ENCODE measurements at regions not wholly inside any gene's neighbourhood (a gene's known extent, or its start where the extent isn't known, plus 50 kb on each side); places are given as distances from the start of the nearest gene placed in this dataset.

GRCh38 chr15:91376038-91376437 lies 276.0 kb downstream of the SV2B start:
- Histone ChIP-seq H3K27ac (ENCODE audit: low read depth in 1 of 2, low read length in 1 of 2) (no peak overlapping the region), H3K9me3 (ENCODE audit: control insufficient read depth in 2 of 2, insufficient read depth in 1 of 2, low read length in 1 of 2) (no peaks in the 10 kb centered on the region), H3K36me3 (ENCODE audit: control insufficient read depth in 2 of 2, insufficient read depth in 2 of 2, low read length in 1 of 2) (no peaks in the 10 kb centered on the region), H3K27me3 (ENCODE audit: control insufficient read depth in 2 of 2, insufficient read depth in 1 of 2, low read length in 1 of 2) (no peaks in the 10 kb centered on the region), H3K4me1 (ENCODE audit: control insufficient read depth in 2 of 2, insufficient read depth in 2 of 2, low read length in 2 of 2) (no peaks in the 10 kb centered on the region), H3K4me3 (ENCODE audit: low read length in 2 of 2) (no peak overlapping the region)
- WGBS: 94% methylated on average over 12 of the region's 12 CpGs
- DNase-seq (ENCODE audit: low read depth in 6 of 9, low spot score in 9 of 9): no peak

- H3K36me3 ChIP-seq (ENCODE audit: control insufficient read depth in 2 of 2, insufficient read depth in 2 of 2, low read length in 1 of 2): no peaks in the 10 kb centered on the region
- 69% methylated on average over 2 of the region's 2 CpGs for WGBS
These were observed 280.1 kb downstream of the SV2B start for GRCh38 chr15:91380114-91380513.

GRCh38 chr15:91383532-91383931 lies 283.5 kb downstream of the SV2B start:
- Histone ChIP-seq H3K27me3 (ENCODE audit: control insufficient read depth in 2 of 2, insufficient read depth in 1 of 2, low read length in 1 of 2) (no peaks in the 10 kb centered on the region), H3K36me3 (ENCODE audit: control insufficient read depth in 2 of 2, insufficient read depth in 2 of 2, low read length in 1 of 2) (no peaks in the 10 kb centered on the region), H3K4me3 (ENCODE audit: low read length in 2 of 2) (no peak overlapping the region), H3K4me1 (ENCODE audit: control insufficient read depth in 2 of 2, insufficient read depth in 2 of 2, low read length in 2 of 2) (no peaks in the 10 kb centered on the region), H3K27ac (ENCODE audit: low read depth in 1 of 2, low read length in 1 of 2) (no peak overlapping the region), H3K9me3 (ENCODE audit: control insufficient read depth in 2 of 2, insufficient read depth in 1 of 2, low read length in 1 of 2) (no peaks in the 10 kb centered on the region)
- DNase-seq (ENCODE audit: low read depth in 6 of 9, low spot score in 9 of 9): no peak
- WGBS: 98% methylated on average over 2 of the region's 2 CpGs

More at GRCh38 chr15:91380114-91380513, 280.1 kb downstream of the SV2B start:
- H3K27me3 ChIP-seq (ENCODE audit: control insufficient read depth in 2 of 2, insufficient read depth in 1 of 2, low read length in 1 of 2): no peaks in the 10 kb centered on the region
- no peak overlapping the region for H3K4me3 ChIP-seq (ENCODE audit: low read length in 2 of 2)
- H3K9me3 ChIP-seq (ENCODE audit: control insufficient read depth in 2 of 2, insufficient read depth in 1 of 2, low read length in 1 of 2): no peaks in the 10 kb centered on the region
- no peaks in the 10 kb centered on the region for H3K4me1 ChIP-seq (ENCODE audit: control insufficient read depth in 2 of 2, insufficient read depth in 2 of 2, low read length in 2 of 2)
- DNase-seq (ENCODE audit: low read depth in 6 of 9, low spot score in 9 of 9): no peak
- no peak overlapping the region for H3K27ac ChIP-seq (ENCODE audit: low read depth in 1 of 2, low read length in 1 of 2)

DNA sequence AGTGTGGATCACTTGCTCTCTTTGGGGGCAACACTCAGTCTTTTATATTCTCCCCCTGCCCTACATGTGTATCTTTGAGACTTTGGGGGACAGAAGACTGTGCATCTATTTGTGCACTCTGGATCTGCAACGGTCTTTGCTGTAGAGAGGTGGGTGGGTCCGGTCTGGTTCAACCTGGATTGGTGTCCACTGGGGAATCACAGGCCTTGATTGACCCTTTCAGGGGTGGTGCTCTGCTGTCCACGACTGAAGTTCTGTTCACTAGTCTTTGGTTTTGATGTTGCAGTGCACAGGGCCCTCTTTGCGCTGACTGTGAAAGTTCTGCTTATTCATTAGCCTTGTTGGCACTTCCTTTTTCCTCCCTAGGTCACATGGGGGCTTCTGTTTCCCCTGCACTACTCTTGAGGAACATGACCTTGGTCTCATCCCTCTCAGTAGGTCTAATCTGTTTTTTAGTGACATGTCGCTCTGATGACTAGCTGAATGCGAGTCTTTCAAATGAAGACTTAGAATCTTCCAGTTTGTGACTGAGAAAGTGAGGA lies 284.2 kb downstream of the SV2B start:
- no peak for DNase-seq (ENCODE audit: low read depth in 6 of 9, low spot score in 9 of 9)
- 82% methylated on average over 6 of the region's 6 CpGs for WGBS
- H3K27ac ChIP-seq (ENCODE audit: low read depth in 1 of 2, low read length in 1 of 2): no peak overlapping the region

GRCh38 chr15:91385311-91385710 lies 285.3 kb downstream of the SV2B start:
- H3K4me3 ChIP-seq (ENCODE audit: low read length in 2 of 2): no peak overlapping the region
- no peaks in the 10 kb centered on the region for H3K36me3 ChIP-seq (ENCODE audit: control insufficient read depth in 2 of 2, insufficient read depth in 2 of 2, low read length in 1 of 2)
- H3K27me3 ChIP-seq (ENCODE audit: control insufficient read depth in 2 of 2, insufficient read depth in 1 of 2, low read length in 1 of 2): no peaks in the 10 kb centered on the region
- H3K27ac ChIP-seq (ENCODE audit: low read depth in 1 of 2, low read length in 1 of 2): no peak overlapping the region
- H3K9me3 ChIP-seq (ENCODE audit: control insufficient read depth in 2 of 2, insufficient read depth in 1 of 2, low read length in 1 of 2): no peaks in the 10 kb centered on the region
- no peak for DNase-seq (ENCODE audit: low read depth in 6 of 9, low spot score in 9 of 9)
- WGBS: 43% methylated on average over 1 of the region's 1 CpG
- no peaks in the 10 kb centered on the region for H3K4me1 ChIP-seq (ENCODE audit: control insufficient read depth in 2 of 2, insufficient read depth in 2 of 2, low read length in 2 of 2)

More for the DNA sequence above, 284.2 kb downstream of the SV2B start:
- H3K36me3 ChIP-seq (ENCODE audit: control insufficient read depth in 2 of 2, insufficient read depth in 2 of 2, low read length in 1 of 2): no peaks in the 10 kb centered on the region
- H3K9me3 ChIP-seq (ENCODE audit: control insufficient read depth in 2 of 2, insufficient read depth in 1 of 2, low read length in 1 of 2): no peaks in the 10 kb centered on the region
- H3K27me3 ChIP-seq (ENCODE audit: control insufficient read depth in 2 of 2, insufficient read depth in 1 of 2, low read length in 1 of 2): no peaks in the 10 kb centered on the region
- no peaks in the 10 kb centered on the region for H3K4me1 ChIP-seq (ENCODE audit: control insufficient read depth in 2 of 2, insufficient read depth in 2 of 2, low read length in 2 of 2)
- H3K4me3 ChIP-seq (ENCODE audit: low read length in 2 of 2): no peak overlapping the region

GRCh38 chr15:91393186-91393585 lies 293.1 kb downstream of the SV2B start:
- WGBS: 17% methylated on average over 6 of the region's 6 CpGs
- Histone ChIP-seq H3K27ac (ENCODE audit: low read depth in 1 of 2, low read length in 1 of 2) (no peak overlapping the region), H3K4me3 (ENCODE audit: low read length in 2 of 2) (no peak overlapping the region), H3K27me3 (ENCODE audit: control insufficient read depth in 2 of 2, insufficient read depth in 1 of 2, low read length in 1 of 2) (no peaks in the 10 kb centered on the region), H3K4me1 (ENCODE audit: control insufficient read depth in 2 of 2, insufficient read depth in 2 of 2, low read length in 2 of 2) (no peaks in the 10 kb centered on the region), H3K36me3 (ENCODE audit: control insufficient read depth in 2 of 2, insufficient read depth in 2 of 2, low read length in 1 of 2) (no peaks in the 10 kb centered on the region), H3K9me3 (ENCODE audit: control insufficient read depth in 2 of 2, insufficient read depth in 1 of 2, low read length in 1 of 2) (no peaks in the 10 kb centered on the region)
- no peak for DNase-seq (ENCODE audit: low read depth in 6 of 9, low spot score in 9 of 9)

DNA sequence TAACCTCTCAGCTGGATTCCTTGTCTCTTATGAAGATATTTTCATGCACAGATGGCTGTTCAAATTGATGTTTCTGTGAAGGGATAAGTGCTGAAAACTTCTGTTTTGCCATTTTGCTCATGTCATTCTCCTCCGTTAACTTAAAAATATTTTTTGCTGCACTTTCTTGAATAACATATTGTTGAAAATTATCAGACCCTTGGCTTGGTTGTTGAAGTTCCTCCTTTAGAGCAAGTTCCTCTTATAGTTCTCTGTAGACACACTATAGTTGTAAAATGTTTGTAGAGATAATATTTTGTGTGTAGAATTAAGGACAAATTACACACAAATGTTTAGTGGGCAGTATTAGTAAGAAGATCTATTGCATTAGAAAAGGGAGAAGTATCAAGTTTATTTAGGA lies 300.4 kb downstream of the SV2B start:
- Histone ChIP-seq H3K4me3 (ENCODE audit: low read length in 2 of 2) (no peak overlapping the region), H3K27me3 (ENCODE audit: control insufficient read depth in 2 of 2, insufficient read depth in 1 of 2, low read length in 1 of 2) (no peaks in the 10 kb centered on the region), H3K27ac (ENCODE audit: low read depth in 1 of 2, low read length in 1 of 2) (no peak overlapping the region), H3K36me3 (ENCODE audit: control insufficient read depth in 2 of 2, insufficient read depth in 2 of 2, low read length in 1 of 2) (no peaks in the 10 kb centered on the region), H3K9me3 (ENCODE audit: control insufficient read depth in 2 of 2, insufficient read depth in 1 of 2, low read length in 1 of 2) (peaks cover 0 to 6% of the 10 kb centered on the region in 2 donors), H3K4me1 (ENCODE audit: control insufficient read depth in 2 of 2, insufficient read depth in 2 of 2, low read length in 2 of 2) (no peaks in the 10 kb centered on the region)
- WGBS: 80% methylated on average over 1 of the region's 1 CpG
- DNase-seq (ENCODE audit: low read depth in 6 of 9, low spot score in 9 of 9): no peak

DNA sequence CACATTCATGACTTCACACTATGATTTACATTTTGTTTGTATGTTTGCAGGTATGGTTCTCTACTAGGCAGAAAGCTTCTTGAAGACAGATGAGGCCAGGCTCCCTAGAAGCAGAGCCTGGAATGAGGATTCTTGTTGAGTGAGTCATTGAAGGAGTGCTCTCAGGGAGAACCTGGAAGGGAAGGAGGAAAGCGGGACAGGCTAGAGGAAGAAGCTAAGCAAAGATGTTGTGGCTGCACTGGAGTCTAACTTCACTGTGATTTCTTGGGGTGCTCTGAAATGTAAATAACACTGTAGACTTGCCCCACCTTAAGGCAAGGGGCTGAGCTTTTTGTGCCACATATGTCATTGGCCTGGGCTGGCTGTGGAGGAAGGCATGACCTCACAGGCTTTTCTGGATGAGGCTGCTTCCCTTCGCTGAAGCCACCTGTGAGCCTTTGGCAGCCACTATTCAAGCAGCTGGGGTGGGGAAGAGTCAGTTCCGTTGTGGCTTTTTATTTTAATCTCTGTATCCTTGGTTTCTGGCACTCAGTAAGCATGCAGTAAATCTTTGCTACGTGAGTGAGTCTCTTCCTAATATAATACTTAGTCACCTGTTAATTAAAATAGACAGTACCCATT lies 307.3 kb downstream of the SV2B start:
- Histone ChIP-seq H3K27me3 (ENCODE audit: control insufficient read depth in 2 of 2, insufficient read depth in 1 of 2, low read length in 1 of 2) (no peaks in the 10 kb centered on the region), H3K9me3 (ENCODE audit: control insufficient read depth in 2 of 2, insufficient read depth in 1 of 2, low read length in 1 of 2) (no peaks in the 10 kb centered on the region), H3K4me3 (ENCODE audit: low read length in 2 of 2) (no peak overlapping the region), H3K4me1 (ENCODE audit: control insufficient read depth in 2 of 2, insufficient read depth in 2 of 2, low read length in 2 of 2) (peaks cover 0 to 12% of the 10 kb centered on the region in 2 donors), H3K36me3 (ENCODE audit: control insufficient read depth in 2 of 2, insufficient read depth in 2 of 2, low read length in 1 of 2) (no peaks in the 10 kb centered on the region), H3K27ac (ENCODE audit: low read depth in 1 of 2, low read length in 1 of 2) (peak overlapping the region in 1 of 2 donors; percentile 11)
- 24% methylated on average over 4 of the region's 4 CpGs for WGBS
- DNase-seq (ENCODE audit: low read depth in 6 of 9, low spot score in 9 of 9): peak in 7 of 9 donors; percentile 19 to 75 (median 33)

GRCh38 chr15:91408476-91409076 lies 308.5 kb downstream of the SV2B start:
- 91% methylated on average over 9 of the region's 9 CpGs for WGBS
- no peaks in the 10 kb centered on the region for H3K9me3 ChIP-seq (ENCODE audit: control insufficient read depth in 2 of 2, insufficient read depth in 1 of 2, low read length in 1 of 2)
- H3K27ac ChIP-seq (ENCODE audit: low read depth in 1 of 2, low read length in 1 of 2): no peak overlapping the region
- H3K36me3 ChIP-seq (ENCODE audit: control insufficient read depth in 2 of 2, insufficient read depth in 2 of 2, low read length in 1 of 2): no peaks in the 10 kb centered on the region
- no peak overlapping the region for H3K4me3 ChIP-seq (ENCODE audit: low read length in 2 of 2)
- H3K4me1 ChIP-seq (ENCODE audit: control insufficient read depth in 2 of 2, insufficient read depth in 2 of 2, low read length in 2 of 2): peaks cover 0 to 12% of the 10 kb centered on the region in 2 donors
- H3K27me3 ChIP-seq (ENCODE audit: control insufficient read depth in 2 of 2, insufficient read depth in 1 of 2, low read length in 1 of 2): no peaks in the 10 kb centered on the region
- DNase-seq (ENCODE audit: low read depth in 6 of 9, low spot score in 9 of 9): no peak
